Large intestine (tissue), 3 donors: ENCODE measurements at regions not wholly inside any gene's neighbourhood (a gene's known extent, or its start where the extent isn't known, plus 50 kb on each side); places are given as distances from the start of the nearest gene placed in this dataset.

Experiments
- DNase-seq, 2 donors: peaks; one replicate each; pipeline versions ENCODE4 v3.0.0 to v3.0.0-alpha.2; 2013
- H3K27ac ChIP-seq: one replicate; pipeline ENCODE4 v1.5.1; 2013; ENCODE audit warnings: low read length
- H3K27me3 ChIP-seq: 2 replicates; pipeline ENCODE4 v1.6.1; 2013; ENCODE audit warnings: low read length; ENCODE audit not compliant: control insufficient read depth, insufficient read depth
- H3K36me3 ChIP-seq: 2 replicates; pipeline ENCODE4 v1.6.1; 2013; ENCODE audit warnings: low read length; ENCODE audit not compliant: control insufficient read depth, insufficient read depth
- H3K4me1 ChIP-seq: one replicate; pipeline ENCODE4 v1.6.1; 2013; ENCODE audit warnings: low read length; ENCODE audit not compliant: control insufficient read depth, insufficient read depth
- H3K4me3 ChIP-seq: one replicate; pipeline ENCODE4 v1.5.1; 2013; ENCODE audit warnings: low read length
- H3K9me3 ChIP-seq: one replicate; pipeline ENCODE4 v1.6.1; 2013; ENCODE audit warnings: mild to moderate bottlenecking, low read depth, low read length, moderate library complexity; ENCODE audit not compliant: control insufficient read depth
- WGBS: methylation state at CpG from one replicate; pipeline ENCODE4 v1.1.5; 2013; ENCODE audit warnings: low lambda C conversion rate; ENCODE audit not compliant: insufficient coverage; 5-methylcytosine and 5-hydroxymethylcytosine counted together

GRCh38 chr7:25537662-25538375 lies 309.5 kb upstream of the NPVF start:
- no peaks in the 10 kb centered on the region for H3K36me3 ChIP-seq
- H3K4me1 ChIP-seq: no peaks in the 10 kb centered on the region
- H3K4me3 ChIP-seq: no peak overlapping the region
- 60% methylated on average over 1 of the region's 3 CpGs for WGBS
- no peak overlapping the region for H3K27ac ChIP-seq
- no peaks in the 10 kb centered on the region for H3K9me3 ChIP-seq
- peaks cover 49% of the 10 kb centered on the region for H3K27me3 ChIP-seq
- DNase-seq: no peak

- no peaks in the 10 kb centered on the region for H3K36me3 ChIP-seq
- no peak overlapping the region for H3K4me3 ChIP-seq
- 57% methylated on average over 1 of the region's 6 CpGs for WGBS
- no peak overlapping the region for H3K27ac ChIP-seq
- DNase-seq: no peak
- H3K9me3 ChIP-seq: no peaks in the 10 kb centered on the region
- peaks cover 68% of the 10 kb centered on the region for H3K27me3 ChIP-seq
- no peaks in the 10 kb centered on the region for H3K4me1 ChIP-seq
Observed at GRCh38 chr7:25541094-25541821, 313.0 kb upstream of the NPVF start.

GRCh38 chr7:25541877-25542276 lies 313.6 kb upstream of the NPVF start:
- Histone ChIP-seq H3K27ac (no peak overlapping the region), H3K9me3 (no peaks in the 10 kb centered on the region), H3K4me3 (no peak overlapping the region), H3K36me3 (no peaks in the 10 kb centered on the region), H3K4me1 (no peaks in the 10 kb centered on the region), H3K27me3 (peaks cover 69% of the 10 kb centered on the region)
- DNase-seq: no peak
- WGBS: 70% methylated on average over 3 of the region's 3 CpGs

- Histone ChIP-seq H3K27ac (no peak overlapping the region), H3K4me1 (no peaks in the 10 kb centered on the region), H3K4me3 (no peak overlapping the region)
Observed at GRCh38 chr7:25543210-25543609, 314.9 kb upstream of the NPVF start.

GRCh38 chr7:25543798-25544197 lies 315.5 kb upstream of the NPVF start:
- WGBS: no CpG with 5 or more reads among the region's 2 CpGs
- Histone ChIP-seq H3K4me3 (no peak overlapping the region), H3K27ac (no peak overlapping the region), H3K36me3 (no peaks in the 10 kb centered on the region), H3K4me1 (no peaks in the 10 kb centered on the region), H3K27me3 (peaks cover 72% of the 10 kb centered on the region), H3K9me3 (no peaks in the 10 kb centered on the region)
- DNase-seq: no peak

More at GRCh38 chr7:25543210-25543609, 314.9 kb upstream of the NPVF start:
- no peak for DNase-seq
- 100% methylated on average over 2 of the region's 7 CpGs for WGBS
- no peaks in the 10 kb centered on the region for H3K9me3 ChIP-seq
- H3K27me3 ChIP-seq: peaks cover 71% of the 10 kb centered on the region
- no peaks in the 10 kb centered on the region for H3K36me3 ChIP-seq

- H3K27ac ChIP-seq: no peak overlapping the region
- H3K4me3 ChIP-seq: no peak overlapping the region
- no peaks in the 10 kb centered on the region for H3K9me3 ChIP-seq
- H3K4me1 ChIP-seq: no peaks in the 10 kb centered on the region
- no peak for DNase-seq
- no CpG with 5 or more reads among the region's 5 CpGs for WGBS
- H3K36me3 ChIP-seq: no peaks in the 10 kb centered on the region
- H3K27me3 ChIP-seq: peaks cover 71% of the 10 kb centered on the region
Observed at GRCh38 chr7:25544254-25544653, 316.0 kb upstream of the NPVF start.

GRCh38 chr7:25545124-25546008 lies 317.1 kb upstream of the NPVF start:
- DNase-seq: no peak
- Histone ChIP-seq H3K27ac (no peak overlapping the region), H3K9me3 (no peaks in the 10 kb centered on the region), H3K27me3 (peaks cover 66% of the 10 kb centered on the region), H3K4me1 (peaks cover 5% of the 10 kb centered on the region), H3K36me3 (no peaks in the 10 kb centered on the region), H3K4me3 (no peak overlapping the region)
- WGBS: 83% methylated on average over 2 of the region's 7 CpGs

GRCh38 chr7:25546306-25546705 lies 318.0 kb upstream of the NPVF start:
- peaks cover 5% of the 10 kb centered on the region for H3K4me1 ChIP-seq
- no peak overlapping the region for H3K27ac ChIP-seq
- H3K27me3 ChIP-seq: peaks cover 65% of the 10 kb centered on the region
- no peak overlapping the region for H3K4me3 ChIP-seq
- H3K9me3 ChIP-seq: no peaks in the 10 kb centered on the region
- DNase-seq: no peak
- 95% methylated on average over 3 of the region's 6 CpGs for WGBS
- H3K36me3 ChIP-seq: no peaks in the 10 kb centered on the region

GRCh38 chr7:25549271-25549921 lies 321.1 kb upstream of the NPVF start:
- peak; percentile 20 to 59 for DNase-seq
- 33% methylated on average over 1 of the region's 6 CpGs for WGBS
- no peaks in the 10 kb centered on the region for H3K36me3 ChIP-seq

GRCh38 chr7:25550149-25550548 lies 321.9 kb upstream of the NPVF start:
- peaks cover 5% of the 10 kb centered on the region for H3K4me1 ChIP-seq
- peaks cover 63% of the 10 kb centered on the region for H3K27me3 ChIP-seq
- H3K9me3 ChIP-seq: no peaks in the 10 kb centered on the region
- no peak overlapping the region for H3K27ac ChIP-seq
- no peak overlapping the region for H3K4me3 ChIP-seq
- DNase-seq: no peak
- WGBS: no CpG with 5 or more reads among the region's 5 CpGs
- no peaks in the 10 kb centered on the region for H3K36me3 ChIP-seq

More at GRCh38 chr7:25549271-25549921, 321.1 kb upstream of the NPVF start:
- Histone ChIP-seq H3K4me3 (no peak overlapping the region), H3K27ac (no peak overlapping the region), H3K9me3 (no peaks in the 10 kb centered on the region), H3K27me3 (peaks cover 68% of the 10 kb centered on the region), H3K4me1 (peaks cover 5% of the 10 kb centered on the region)
